ENCODE measurements at regions not wholly inside any gene's neighbourhood (a gene's known extent, or its start where the extent isn't known, plus 50 kb on each side); places are given as distances from the start of the nearest gene placed in this dataset.

GRCh38 chr6:160933256-160933655 is 58.3 kb upstream of the MAP3K4 start:
- Histone ChIP-seq H3K27me3 (ENCODE audit: control insufficient read depth in 2 of 2, insufficient read depth in 1 of 2, low read length in 1 of 2) (peaks cover 6 to 18% of the 10 kb centered on the region in 2 donors), H3K4me1 (ENCODE audit: control insufficient read depth in 2 of 2, insufficient read depth in 2 of 2, low read length in 2 of 2) (no peaks in the 10 kb centered on the region), H3K36me3 (ENCODE audit: control insufficient read depth in 2 of 2, insufficient read depth in 2 of 2, low read length in 1 of 2) (no peaks in the 10 kb centered on the region), H3K9me3 (ENCODE audit: control insufficient read depth in 2 of 2, insufficient read depth in 1 of 2, low read length in 1 of 2) (no peaks in the 10 kb centered on the region), H3K27ac (ENCODE audit: low read depth in 1 of 2, low read length in 1 of 2) (no peak overlapping the region), H3K4me3 (ENCODE audit: low read length in 2 of 2) (no peak overlapping the region)
- no peak for DNase-seq (ENCODE audit: low read depth in 6 of 9, low spot score in 9 of 9)
- 75% methylated on average over 8 of the region's 8 CpGs for WGBS

GRCh38 chr6:160934157-160934556 is 57.4 kb upstream of the MAP3K4 start:
- Histone ChIP-seq H3K27me3 (ENCODE audit: control insufficient read depth in 2 of 2, insufficient read depth in 1 of 2, low read length in 1 of 2) (peaks cover 6 to 18% of the 10 kb centered on the region in 2 donors), H3K9me3 (ENCODE audit: control insufficient read depth in 2 of 2, insufficient read depth in 1 of 2, low read length in 1 of 2) (no peaks in the 10 kb centered on the region), H3K4me1 (ENCODE audit: control insufficient read depth in 2 of 2, insufficient read depth in 2 of 2, low read length in 2 of 2) (no peaks in the 10 kb centered on the region), H3K27ac (ENCODE audit: low read depth in 1 of 2, low read length in 1 of 2) (no peak overlapping the region), H3K4me3 (ENCODE audit: low read length in 2 of 2) (no peak overlapping the region), H3K36me3 (ENCODE audit: control insufficient read depth in 2 of 2, insufficient read depth in 2 of 2, low read length in 1 of 2) (no peaks in the 10 kb centered on the region)
- no peak for DNase-seq (ENCODE audit: low read depth in 6 of 9, low spot score in 9 of 9)
- 94% methylated on average over 3 of the region's 3 CpGs for WGBS

- Histone ChIP-seq H3K4me3 (ENCODE audit: low read length in 2 of 2) (no peak overlapping the region), H3K4me1 (ENCODE audit: control insufficient read depth in 2 of 2, insufficient read depth in 2 of 2, low read length in 2 of 2) (no peaks in the 10 kb centered on the region), H3K9me3 (ENCODE audit: control insufficient read depth in 2 of 2, insufficient read depth in 1 of 2, low read length in 1 of 2) (peaks cover 0 to 4% of the 10 kb centered on the region in 2 donors), H3K27me3 (ENCODE audit: control insufficient read depth in 2 of 2, insufficient read depth in 1 of 2, low read length in 1 of 2) (no peaks in the 10 kb centered on the region), H3K27ac (ENCODE audit: low read depth in 1 of 2, low read length in 1 of 2) (no peak overlapping the region), H3K36me3 (ENCODE audit: control insufficient read depth in 2 of 2, insufficient read depth in 2 of 2, low read length in 1 of 2) (no peaks in the 10 kb centered on the region)
- WGBS = 93% methylated on average over 4 of the region's 4 CpGs
- no peak for DNase-seq (ENCODE audit: low read depth in 6 of 9, low spot score in 9 of 9)
These were observed 51.4 kb upstream of the MAP3K4 start for GRCh38 chr6:160940197-160940596.
